ENCODE measurements at regions not wholly inside any gene's neighbourhood (a gene's known extent, or its start where the extent isn't known, plus 50 kb on each side); places are given as distances from the start of the nearest gene placed in this dataset.
"Not testable (repeated sequence)": the region's sequence is repeated elsewhere in the genome, so short reads cannot be mapped to it uniquely, and the experiment has no call there.

DNA sequence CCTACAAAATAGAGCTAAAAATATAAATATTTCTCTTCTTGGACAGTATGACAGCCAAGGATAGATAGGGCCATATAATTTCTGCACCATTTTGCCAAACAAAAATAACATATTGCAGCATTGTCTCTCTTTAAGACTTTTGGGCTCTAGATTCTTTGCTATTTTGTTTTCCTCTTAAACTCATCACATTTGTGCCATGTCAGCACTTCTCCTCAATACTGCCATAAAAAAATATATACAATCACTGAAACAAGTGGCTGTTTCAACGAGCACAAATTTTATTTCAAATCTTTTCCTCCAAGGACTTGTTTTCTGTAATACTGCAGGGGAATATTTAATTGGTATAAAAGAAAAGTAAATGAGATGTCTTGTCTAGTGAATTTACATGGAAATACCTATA is 1570.0 kb upstream of the NUDT12 start:
- POLR2A ChIA-PET = no interaction called here
- CTCF ChIA-PET = no interaction called here

DNA sequence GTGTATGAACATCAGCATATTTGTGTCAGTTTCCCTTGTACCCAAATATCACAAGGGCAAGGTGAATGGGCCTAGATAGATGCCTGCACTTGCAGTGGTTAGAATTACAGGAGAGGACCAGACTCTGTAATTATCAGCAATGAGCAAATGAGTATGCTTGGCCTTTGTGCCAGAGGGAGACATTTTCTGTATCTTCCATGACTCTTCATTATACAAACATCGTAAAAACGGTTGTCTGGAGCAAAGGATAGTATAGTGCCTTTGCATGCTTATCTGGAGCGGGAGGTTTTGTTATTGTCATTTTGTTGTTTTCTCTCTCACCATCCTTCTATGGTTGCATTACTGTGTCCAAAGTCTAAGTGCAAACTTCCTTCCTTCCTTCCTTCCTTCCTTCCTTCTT is 1568.5 kb upstream of the NUDT12 start:
- ChIA-PET CTCF (no interaction called here), POLR2A (no interaction called here)

DNA sequence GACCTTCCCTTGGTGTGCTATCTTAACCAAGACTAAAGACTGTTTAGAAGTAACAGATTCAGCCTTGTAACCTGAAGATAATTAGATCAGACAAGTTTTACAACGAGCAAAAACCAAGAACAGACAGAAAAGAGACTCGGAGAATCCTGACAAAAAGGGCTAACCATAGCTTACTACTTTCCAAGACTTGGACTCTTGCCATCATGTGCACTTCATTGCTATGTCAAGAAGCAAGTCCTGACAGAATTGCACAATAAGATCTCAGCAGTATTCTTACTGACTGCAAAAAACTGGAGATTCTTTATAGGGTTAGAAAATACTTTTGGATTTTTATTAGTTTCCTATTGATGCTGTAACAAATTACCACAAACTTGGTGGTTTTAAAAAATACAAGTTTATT is 1539.0 kb upstream of the NUDT12 start:
- ChIA-PET POLR2A (no interaction called here), CTCF (no interaction called here)

DNA sequence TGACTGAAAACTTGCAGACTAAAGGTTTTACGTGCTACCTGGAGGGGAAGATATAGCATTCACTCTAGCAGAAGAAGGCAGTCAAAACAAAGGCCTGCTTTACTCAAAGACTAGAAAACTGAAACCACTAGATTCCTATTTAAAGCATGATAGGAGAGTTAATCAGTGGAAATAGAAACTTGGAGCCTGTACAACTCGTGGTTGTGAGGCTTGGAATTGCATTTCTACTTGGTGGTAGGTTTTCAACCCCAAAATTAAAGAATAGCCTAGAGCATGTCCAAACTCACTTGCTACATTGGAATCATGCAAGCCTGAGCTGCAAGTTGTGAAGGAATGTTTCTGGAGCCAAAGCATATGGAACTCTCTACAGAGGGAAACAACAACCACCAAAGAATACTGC is 1526.4 kb upstream of the NUDT12 start:
- POLR2A ChIA-PET = no interaction called here
- CTCF ChIA-PET = no interaction called here

DNA sequence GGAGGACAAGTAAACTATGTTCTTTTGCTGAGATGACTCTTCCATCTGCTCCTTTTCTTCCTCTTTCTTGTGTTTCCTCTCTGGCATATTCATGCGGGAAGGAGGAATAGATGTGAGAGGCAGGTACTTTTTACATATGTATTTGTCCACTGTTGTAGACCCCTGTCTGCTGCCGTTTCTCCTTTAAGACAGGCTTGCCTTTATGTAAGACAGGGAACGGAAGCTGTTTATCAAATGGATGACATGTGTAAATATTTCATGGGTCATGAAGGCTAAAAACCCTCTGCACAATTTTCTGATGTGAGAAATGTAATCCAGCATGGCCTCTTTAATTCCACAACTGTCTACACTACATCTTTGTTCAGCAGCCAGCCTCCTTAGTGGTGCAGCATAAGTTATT is 1525.5 kb upstream of the NUDT12 start:
- CTCF ChIA-PET = no interaction called here
- POLR2A ChIA-PET = no interaction called here

DNA sequence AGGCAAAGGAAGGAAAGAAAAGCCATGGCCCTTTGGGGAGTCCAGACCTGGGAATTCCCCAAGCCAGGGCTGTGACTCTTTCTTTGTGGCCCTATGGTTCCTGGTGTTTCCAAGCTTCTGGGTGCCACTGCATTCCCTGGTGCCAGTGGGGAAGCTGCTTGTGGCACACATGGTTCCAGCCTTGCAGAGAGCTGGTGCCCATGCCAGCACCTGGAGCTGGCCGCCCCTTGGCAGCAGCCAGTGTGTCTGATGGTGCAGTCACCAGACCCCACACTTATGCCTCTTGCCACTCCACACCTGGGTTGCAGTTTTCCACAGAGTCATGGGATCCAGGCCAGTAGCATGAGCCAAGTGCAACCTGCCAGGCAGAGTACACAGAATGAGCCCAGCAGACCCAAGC is 1495.3 kb upstream of the NUDT12 start:
- POLR2A ChIA-PET = no interaction called here
- CTCF ChIA-PET = no interaction called here

DNA sequence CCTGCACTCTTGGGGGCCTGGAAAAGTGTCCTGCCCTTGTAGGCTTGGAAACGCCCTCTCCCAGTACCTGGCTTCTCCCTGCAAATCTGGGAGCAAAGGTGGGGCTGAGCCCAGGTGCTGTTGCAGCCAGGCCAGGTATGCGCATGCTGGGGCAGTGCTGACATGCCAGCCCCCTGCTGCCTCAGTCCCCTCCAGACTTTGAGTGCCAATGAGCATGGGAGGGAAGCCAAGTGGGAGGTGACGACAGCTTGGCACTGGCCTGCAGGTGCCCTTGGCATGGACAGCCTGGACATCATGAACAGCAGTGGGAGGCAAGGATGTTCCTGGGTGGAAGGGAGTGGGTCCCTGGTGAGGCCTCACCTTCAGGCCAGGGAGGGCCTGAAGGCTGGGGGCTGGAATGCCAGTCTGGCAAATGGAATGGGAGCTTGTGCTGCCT is 1494.4 kb upstream of the NUDT12 start:
- POLR2A ChIA-PET = no interaction called here

DNA sequence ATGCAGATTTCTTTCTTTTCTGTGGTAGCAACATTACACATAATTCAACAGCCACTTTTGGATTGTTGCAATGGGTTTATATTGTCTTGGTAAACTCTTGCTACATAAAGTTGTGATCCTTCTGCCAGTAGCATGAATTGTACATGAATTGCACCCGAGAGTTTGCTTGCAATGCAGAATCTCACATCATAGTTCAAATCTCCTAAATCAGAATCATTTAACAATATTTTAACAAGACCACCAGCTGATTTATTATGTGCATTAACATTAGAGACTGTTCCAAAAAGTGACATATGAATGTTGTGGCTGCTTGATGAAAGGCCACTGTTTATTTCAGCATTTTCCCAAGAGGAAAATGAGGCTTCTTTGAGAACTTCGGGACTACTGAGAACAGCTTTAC is 1491.8 kb upstream of the NUDT12 start:
- CTCF ChIA-PET = no interaction called here
- POLR2A ChIA-PET = no interaction called here

More for the DNA sequence above, 1494.4 kb upstream of the NUDT12 start:
- CTCF ChIA-PET = no interaction called here

DNA sequence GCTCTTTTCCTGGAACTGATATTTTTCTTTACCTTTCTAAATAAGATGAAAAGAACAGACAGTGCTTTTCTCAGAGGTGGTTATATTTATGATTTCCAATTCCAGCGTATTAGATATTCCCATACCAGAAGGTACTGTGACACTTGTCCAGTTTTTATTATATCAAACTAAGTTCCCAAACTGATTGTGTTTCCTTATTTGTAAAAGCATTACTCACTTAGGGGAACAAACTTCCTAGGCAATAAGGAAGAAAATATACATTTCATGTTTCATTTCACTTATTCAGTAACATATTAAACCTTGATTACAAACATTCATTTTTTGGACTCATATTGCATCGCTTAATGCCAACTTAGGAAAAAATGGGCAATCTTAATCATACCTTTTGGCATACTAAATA is 1480.0 kb upstream of the NUDT12 start:
- ChIA-PET POLR2A (no interaction called here), CTCF (no interaction called here)

DNA sequence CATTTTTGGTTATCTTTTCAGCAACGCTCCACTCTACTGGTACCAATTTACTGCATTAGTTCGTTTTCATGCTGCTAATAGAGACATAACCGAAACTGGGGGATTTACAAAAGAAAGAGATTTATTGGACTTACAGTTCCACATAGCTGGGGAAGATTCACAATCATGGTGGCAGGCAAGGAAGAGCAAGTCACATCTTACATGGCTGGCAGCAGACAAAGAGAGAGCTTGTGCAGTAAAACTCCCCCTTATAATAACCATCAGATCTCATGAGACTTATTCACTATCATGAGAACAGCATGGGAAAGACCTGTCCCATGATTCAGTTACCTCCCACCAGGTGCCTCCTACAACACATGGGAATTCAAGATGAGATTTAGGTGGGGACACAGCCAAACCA is 1474.2 kb upstream of the NUDT12 start:
- CTCF ChIA-PET, POLR2A ChIA-PET: not testable (repeated sequence)

DNA sequence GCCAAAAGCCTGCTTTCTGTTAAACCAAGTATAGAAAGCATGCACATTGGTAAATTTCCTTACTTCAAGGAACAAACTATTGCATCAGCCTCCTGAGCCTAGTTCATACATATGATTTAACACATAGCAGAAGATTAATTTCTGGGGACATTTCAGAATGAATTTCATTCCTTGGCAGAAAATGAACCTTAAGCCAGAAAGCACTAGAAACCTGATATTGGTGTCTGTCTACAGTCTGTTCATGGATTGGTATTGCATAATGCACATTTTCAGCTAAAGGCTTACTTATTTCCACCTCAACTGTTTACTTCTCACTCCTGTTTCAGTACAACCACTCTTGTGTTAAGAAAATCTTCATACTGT is 1471.8 kb upstream of the NUDT12 start:
- CTCF ChIA-PET = no interaction called here
- POLR2A ChIA-PET = no interaction called here

DNA sequence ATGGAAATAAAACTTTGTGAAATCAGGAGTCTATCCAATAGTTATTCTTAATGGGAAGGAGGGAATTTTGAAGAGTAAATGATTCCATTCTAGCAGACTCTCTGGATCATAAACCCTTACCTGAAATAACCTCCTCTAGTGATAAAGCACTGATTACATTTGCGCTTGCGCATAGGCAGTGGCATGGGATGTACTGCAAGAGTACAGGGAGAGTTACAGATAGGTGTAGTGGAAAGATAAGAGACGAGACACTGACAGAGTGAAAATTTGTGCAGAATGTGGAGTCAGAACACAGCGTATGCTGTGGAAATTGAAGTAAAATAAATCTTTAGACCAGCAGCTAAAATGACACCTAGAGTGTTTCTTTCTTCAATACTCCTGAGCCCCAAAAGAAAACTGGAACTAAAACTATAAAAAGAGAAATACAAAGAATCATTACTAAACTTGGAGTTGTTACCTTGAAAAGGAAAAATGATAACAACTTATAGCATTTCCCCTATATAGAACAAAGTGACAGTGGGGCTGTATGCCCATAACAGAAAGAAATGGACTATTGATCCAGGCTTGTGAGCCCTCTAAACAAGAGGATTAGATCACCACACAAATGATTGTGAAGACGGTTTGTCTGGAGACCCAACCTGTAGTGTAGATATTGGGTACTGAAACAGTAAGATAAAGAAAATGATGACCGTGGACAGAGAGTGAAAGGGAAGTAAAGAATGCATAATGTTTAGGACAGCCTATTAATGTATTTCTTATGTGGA is 1471.2 kb upstream of the NUDT12 start:
- POLR2A ChIA-PET = no interaction called here
- CTCF ChIA-PET = no interaction called here

DNA sequence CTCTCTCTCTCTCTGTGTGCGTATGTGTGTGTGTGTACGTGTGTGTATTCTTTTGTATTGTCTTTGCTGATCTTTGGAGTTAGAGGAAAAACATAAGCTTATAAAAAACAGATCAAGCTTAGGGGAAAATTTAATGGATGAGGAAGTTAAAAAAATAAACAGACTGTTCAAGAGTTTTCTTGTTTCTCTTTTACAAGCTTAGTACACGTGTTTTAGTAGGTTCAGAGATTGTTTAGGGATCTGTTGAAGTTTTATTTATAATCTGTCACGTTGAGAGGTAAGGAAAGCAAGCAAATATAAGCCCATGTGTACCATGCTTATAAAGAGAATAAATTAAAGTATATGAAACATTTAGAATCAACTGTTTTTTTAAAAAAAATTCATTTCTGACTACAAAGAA is 1470.3 kb upstream of the NUDT12 start:
- ChIA-PET POLR2A (no interaction called here), CTCF (no interaction called here)

DNA sequence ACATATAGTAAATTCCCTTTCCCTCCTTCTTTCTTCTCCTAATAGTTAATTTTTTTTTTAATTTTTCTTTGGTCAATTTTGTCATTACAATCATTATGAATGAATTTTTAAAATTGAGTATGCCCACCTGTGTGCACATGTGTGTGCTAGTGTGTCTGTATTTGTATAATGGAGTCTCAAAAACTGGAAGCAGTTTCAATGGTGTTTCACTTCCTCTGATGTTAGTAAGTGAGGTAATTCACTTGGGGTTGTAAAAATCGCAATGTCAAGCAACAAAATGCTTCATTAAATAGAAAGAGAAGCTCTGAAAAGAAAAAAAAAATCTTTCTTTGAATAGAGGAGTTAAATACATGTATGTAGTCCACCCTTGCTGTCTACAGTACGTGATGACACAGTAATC is 1467.6 kb upstream of the NUDT12 start:
- ChIA-PET POLR2A (no interaction called here), CTCF (no interaction called here)

DNA sequence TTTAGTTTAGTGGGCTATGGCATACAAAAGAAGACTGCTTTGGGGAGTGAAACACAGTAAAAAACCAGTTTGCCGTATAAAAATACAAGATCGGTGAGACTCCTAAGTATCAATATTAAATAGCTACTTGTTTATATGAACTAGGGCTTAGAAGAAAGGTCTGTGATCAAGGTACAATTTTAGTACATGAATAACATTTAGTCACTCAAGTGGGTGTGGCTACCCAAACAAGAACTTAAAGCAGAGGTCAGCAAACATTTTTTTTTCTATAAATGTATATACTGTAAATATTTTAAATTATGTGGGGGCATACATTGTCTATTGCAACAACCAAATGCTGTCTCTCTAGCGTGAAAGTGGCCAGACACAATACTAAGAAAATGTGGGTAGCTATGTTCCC is 1452.5 kb upstream of the NUDT12 start:
- ChIA-PET POLR2A (no interaction called here), CTCF (no interaction called here)

DNA sequence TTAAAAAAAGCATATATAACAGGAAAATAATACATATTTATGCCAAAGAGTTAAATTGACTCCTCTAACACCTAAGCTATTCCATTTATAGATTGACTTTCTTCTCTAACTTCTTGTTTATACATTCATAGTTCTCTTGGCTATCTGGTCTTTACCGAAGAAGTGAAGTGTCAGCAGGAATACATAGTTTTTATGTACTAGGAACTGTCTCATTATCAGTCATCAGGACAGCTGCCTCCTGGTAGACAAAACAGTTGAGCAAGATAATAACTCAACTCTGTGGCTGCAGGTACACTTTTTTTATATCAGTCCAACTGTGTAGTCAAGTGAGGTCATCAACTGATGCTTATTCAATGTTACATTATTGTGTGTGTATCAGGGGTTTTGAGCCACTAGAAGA is 1436.0 kb upstream of the NUDT12 start:
- POLR2A ChIA-PET = no interaction called here
- CTCF ChIA-PET = no interaction called here

DNA sequence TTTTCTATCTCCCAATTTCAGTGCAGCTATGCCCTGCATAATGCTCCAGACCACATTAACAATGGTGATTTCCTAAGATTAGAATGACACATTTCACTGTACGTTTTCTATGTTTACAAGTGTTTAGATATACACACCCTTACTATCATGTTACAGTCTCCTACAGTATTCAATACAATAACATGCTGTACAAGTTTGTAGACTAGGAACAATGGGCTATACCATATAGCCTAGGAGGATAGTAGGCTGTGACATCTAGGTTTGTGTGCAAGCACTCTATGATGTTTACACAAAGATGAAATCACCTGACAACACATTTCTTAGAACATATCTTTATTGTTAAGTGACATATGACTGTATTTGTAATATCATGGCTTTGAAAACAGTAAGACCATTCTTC is 1435.6 kb upstream of the NUDT12 start:
- CTCF ChIA-PET = no interaction called here
- POLR2A ChIA-PET = no interaction called here

DNA sequence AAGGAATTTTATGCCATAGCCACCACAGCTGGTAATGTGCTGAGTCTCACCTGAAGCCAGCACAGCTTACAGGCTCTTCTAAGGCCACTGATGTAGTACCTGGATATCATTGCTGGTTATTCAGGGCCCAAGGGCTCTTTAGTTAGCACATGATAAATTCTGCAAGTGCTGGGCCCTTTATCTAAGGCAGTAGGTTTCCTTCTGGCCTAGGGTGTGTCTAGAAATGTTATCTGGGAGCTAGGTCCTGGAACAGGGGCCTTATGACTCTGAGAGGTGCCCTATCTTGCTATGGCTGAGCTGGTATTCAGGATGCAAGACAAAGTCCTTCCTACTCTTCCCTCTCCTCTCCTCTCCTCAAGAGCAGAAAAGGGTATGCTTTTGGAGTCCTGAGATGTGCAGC is 1424.5 kb upstream of the NUDT12 start:
- POLR2A ChIA-PET = no interaction called here
- CTCF ChIA-PET = no interaction called here

DNA sequence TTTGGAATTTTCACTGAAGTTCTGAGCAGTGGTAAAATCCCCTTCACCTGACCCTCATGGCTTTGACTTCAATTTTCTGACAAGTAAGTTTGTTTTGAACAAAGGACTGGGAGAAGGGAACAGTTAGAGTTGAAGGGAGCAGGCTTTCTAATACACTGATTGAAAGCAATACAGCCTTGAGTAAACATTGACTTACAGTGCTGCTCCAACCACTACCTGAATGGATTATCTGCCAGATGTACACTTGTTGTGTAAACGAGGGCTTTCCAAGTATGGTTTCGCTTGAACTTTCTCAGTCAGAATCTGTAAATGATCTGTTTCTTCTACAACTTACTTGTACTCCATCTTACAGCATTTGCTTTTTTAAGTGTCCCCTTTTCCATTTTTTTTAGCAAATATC is 1414.9 kb upstream of the NUDT12 start:
- CTCF ChIA-PET = no interaction called here
- POLR2A ChIA-PET = no interaction called here

DNA sequence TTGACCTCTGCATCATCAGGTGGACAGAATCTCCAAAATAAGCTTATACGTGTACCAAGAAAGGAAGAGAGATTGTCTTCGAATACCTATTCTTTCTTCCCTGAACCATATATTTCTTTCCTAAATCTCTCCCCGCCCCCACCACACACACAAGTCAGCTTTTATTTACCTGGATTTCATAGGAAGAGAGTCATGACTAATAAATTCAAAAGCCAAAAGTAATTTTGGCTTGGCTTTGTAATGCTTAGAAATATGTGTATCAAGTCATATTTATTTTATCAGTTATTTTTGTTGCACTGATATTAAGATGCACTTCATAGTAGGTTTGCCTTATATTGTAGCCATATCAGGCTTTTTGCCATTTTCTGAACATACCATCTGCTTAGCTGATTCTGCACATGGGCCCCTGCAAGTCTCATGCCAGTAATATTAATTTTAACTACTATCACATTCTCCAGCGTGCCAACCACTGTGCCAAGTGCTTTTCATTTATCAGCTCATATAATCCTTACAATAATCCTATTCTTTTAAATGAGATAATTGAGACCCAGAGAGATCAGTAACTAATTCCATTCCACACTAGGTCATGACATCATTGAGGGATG is 1405.3 kb upstream of the NUDT12 start:
- POLR2A ChIA-PET = no interaction called here
- CTCF ChIA-PET = no interaction called here

DNA sequence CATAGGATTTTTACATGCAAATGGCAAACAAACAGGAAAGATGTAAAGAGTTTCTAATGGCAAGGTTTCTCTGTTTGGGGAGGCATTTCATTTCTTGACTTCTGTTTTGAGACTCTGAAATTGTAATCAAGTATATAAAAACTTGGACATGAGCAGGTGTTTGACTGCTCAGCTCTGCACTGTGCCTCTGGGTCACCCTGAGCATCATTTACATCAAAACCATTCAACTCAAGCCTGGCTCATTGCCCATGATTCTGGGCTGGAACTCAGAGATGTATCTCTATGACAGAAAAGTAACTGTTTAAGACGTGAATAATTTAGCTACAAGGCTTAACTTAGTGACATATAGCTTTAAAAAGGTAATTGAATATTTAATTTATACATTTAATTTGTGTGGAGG is 1402.4 kb upstream of the NUDT12 start:
- ChIA-PET POLR2A (no interaction called here), CTCF (no interaction called here)

DNA sequence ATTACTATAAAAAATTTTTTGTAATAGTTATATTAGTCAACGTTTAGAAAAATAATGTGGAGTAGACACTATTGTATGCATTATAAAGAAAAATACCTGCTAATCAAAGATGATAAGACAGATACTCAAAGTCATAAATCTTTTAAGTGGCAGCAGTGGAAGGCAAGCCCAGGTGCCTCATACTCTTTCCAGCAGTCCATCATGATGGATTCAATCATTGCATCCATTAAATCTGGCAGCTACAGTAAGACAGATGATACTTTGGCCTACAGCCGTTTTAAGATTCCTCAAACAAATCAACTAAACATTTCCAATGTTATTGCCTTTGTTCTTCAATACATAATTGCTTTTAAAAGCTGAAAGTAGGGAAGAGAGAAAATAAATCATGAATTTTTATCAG is 1392.9 kb upstream of the NUDT12 start:
- CTCF ChIA-PET = no interaction called here
- POLR2A ChIA-PET = no interaction called here

DNA sequence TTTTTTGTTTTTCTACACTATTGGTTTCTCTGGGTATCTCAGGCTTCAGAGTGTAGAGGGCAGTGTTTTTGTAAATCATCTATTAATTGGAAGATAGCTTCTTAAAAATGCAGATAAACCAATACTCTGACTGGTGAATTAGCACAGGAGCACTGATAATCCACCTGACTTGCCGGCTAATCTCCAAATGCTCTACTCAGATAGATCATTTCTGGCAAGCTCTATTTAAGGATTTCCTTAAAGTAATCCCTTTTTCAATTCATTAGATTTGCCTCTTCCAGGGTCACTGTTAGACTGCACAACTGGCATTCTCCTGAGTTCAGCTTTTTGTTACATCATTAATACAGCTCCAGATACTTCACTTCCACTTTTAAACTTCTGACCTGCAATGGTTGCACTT is 1390.3 kb upstream of the NUDT12 start:
- ChIA-PET CTCF (no interaction called here), POLR2A (no interaction called here)
